ENCODE measurements at regions not wholly inside any gene's neighbourhood (a gene's known extent, or its start where the extent isn't known, plus 50 kb on each side); places are given as distances from the start of the nearest gene placed in this dataset.
A peak's percentile ranks its signal among the peaks of the same experiment; 100 is the strongest.

DNA sequence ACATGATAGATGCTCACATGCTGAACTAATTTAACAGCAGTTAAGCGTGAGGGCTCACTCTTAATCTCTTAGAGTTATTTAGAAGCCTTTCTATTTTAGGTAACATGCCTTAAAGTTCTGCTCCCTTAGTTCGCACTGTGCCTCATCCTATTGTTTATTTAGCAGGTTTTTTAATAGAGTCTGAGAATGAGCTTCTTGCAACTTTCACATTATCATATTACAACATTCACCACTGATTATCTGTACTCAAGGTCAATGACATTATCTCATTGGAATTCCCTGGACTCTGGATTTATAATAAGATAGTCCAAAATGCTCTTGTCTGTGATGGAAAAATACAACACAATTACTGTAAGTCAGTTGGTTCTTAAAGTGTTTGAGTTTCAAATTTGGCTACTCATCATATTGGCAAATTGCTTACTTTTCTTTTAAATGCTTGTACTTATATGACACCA is 183.6 kb upstream of the SLC38A2 start (continued):
- TF ChIP-seq CTCF (IDR thresholded peaks at IDR 0.05) (no peak), TAF1 (IDR thresholded peaks at IDR 0.05; ENCODE audit: borderline replicate concordance, low read depth, low read length) (0 out of 2 replicates have a peak, but pooled peaks have one; percentile 16), CHD2 (IDR thresholded peaks at IDR 0.05; ENCODE audit: low read length, partially characterized antibody) (no peak)
- TF ChIP-seq, protein P1, sequence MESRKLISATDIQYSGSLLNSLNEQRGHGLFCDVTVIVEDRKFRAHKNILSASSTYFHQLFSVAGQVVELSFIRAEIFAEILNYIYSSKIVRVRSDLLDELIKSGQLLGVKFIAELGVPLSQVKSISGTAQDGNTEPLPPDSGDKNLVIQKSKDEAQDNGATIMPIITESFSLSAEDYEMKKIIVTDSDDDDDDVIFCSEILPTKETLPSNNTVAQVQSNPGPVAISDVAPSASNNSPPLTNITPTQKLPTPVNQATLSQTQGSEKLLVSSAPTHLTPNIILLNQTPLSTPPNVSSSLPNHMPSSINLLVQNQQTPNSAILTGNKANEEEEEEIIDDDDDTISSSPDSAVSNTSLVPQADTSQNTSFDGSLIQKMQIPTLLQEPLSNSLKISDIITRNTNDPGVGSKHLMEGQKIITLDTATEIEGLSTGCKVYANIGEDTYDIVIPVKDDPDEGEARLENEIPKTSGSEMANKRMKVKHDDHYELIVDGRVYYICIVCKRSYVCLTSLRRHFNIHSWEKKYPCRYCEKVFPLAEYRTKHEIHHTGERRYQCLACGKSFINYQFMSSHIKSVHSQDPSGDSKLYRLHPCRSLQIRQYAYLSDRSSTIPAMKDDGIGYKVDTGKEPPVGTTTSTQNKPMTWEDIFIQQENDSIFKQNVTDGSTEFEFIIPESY (IDR thresholded peaks at IDR 0.05; ENCODE audit: borderline replicate concordance, low read depth), result peak; percentile 65; the same call in 1 of the 2 replicates

DNA sequence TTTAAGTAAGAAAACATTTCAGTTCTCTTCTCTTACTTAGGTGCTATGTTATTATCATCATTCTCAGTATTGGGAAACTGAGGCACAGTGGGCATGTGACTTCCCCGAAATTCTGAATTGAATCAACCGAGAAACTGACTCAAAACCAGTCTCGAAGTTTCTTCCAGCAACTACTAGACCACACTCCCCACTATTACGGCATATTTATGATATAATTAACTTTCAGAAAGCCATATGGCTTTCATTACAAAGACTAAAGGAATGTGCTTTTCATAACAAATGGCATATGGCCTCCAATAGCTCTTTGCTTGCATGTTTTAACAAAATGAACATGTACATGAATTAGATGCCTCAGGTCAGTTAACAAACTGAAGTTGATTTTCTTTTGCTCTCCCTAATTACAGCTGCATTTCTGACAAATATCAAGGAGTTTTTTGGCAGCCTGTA is 182.9 kb upstream of the SLC38A2 start:
- Histone ChIP-seq H3K4me1 (ENCODE audit: control insufficient read depth in 1 of 2, insufficient read depth in 2 of 2, low read depth in 1 of 2, low read length in 1 of 2) (peaks cover 5 to 55% of the 10 kb centered on the region in 2 experiments), H3K79me2 (ENCODE audit: insufficient read depth) (no peaks in the 10 kb centered on the region), H3K4me3 (ENCODE audit: low read depth in 2 of 2, low read length in 1 of 2) (peak overlapping the region in 1 of 2 experiments; percentile 42; a peak in 2 of 4 replicates), H3K9me3 (no peaks in the 10 kb centered on the region), H3K4me2 (peak overlapping the region; percentile 75), H3K9me2 (no peaks in the 10 kb centered on the region), H3F3A (replicated peaks; ENCODE audit: insufficient read depth) (peaks cover 47% of the 10 kb centered on the region), H3K9ac (peak overlapping the region; percentile 84), H3K27ac (ENCODE audit: low read depth in 2 of 2, low read length in 1 of 2) (peak overlapping the region; percentile 93 to 100; a peak in 3 of 4 replicates), H4K20me1 (ENCODE audit: insufficient read depth) (no peaks in the 10 kb centered on the region), H2AFZ (ENCODE audit: low read depth) (no peak overlapping the region), H3K27me3 (ENCODE audit: insufficient read depth) (no peaks in the 10 kb centered on the region), H3K36me3 (replicated peaks in 1 of 2; ENCODE audit: control insufficient read depth in 1 of 2, insufficient read depth in 2 of 2, low read length in 1 of 2) (no peaks in the 10 kb centered on the region)
- ChIA-PET POLR2A (no interaction called here), CTCF (interaction anchor here (1.2 kb wide), 1 partner anchor 82 kb away, joined by 3 read pairs; no protein-coding TSS in a partner anchor)
- DNase-seq, result peak; percentile 31
- 15% methylated on average over 4 of the region's 4 CpGs for WGBS (ENCODE audit: low lambda C conversion rate)
- no peak for TF ChIP-seq CHD2 (IDR thresholded peaks at IDR 0.05; ENCODE audit: low read length, partially characterized antibody)
- peak; percentile 64; the same call in 1 of the 2 replicates for TF ChIP-seq FOSL2 (IDR thresholded peaks at IDR 0.05; ENCODE audit: borderline replicate concordance, low read depth)
- peak; percentile 57 for TF ChIP-seq JUND (IDR thresholded peaks at IDR 0.05)
- TF ChIP-seq FOXM1 (IDR thresholded peaks at IDR 0.05; ENCODE audit: low read depth), result peak; percentile 43; the same call in 1 of the 2 replicates
- peak; percentile 81 for TF ChIP-seq MAX (IDR thresholded peaks at IDR 0.05; ENCODE audit: low read depth)
- TF ChIP-seq GATA2 (CRISPR knock-in tag; IDR thresholded peaks at IDR 0.05), result no peak
- no peak for TF ChIP-seq FOXJ3 (CRISPR knock-in tag; IDR thresholded peaks at IDR 0.05)
- 0 out of 2 replicates have a peak, but pooled peaks have one; percentile 4 for TF ChIP-seq GABPA (IDR thresholded peaks at IDR 0.05; ENCODE audit: low read depth)
- TF ChIP-seq, protein P1 (IDR thresholded peaks at IDR 0.05; ENCODE audit: borderline replicate concordance, low read depth), result 0 out of 2 replicates have a peak, but pooled peaks have one; percentile 16
- TF ChIP-seq NRF1 (IDR thresholded peaks at IDR 0.05; ENCODE audit: low read depth, low read length), result no peak
- TF ChIP-seq SIN3A (IDR thresholded peaks at IDR 0.05; ENCODE audit: borderline replicate concordance, low read depth, low read length), result 0 out of 2 replicates have a peak, but pooled peaks have one; percentile 65
- peak; percentile 59 to 91 for TF ChIP-seq EP300 (IDR thresholded peaks at IDR 0.05; ENCODE audit: borderline replicate concordance in 1 of 2, low read depth in 1 of 2, low read length in 1 of 2)
- TF ChIP-seq, protein P2, sequence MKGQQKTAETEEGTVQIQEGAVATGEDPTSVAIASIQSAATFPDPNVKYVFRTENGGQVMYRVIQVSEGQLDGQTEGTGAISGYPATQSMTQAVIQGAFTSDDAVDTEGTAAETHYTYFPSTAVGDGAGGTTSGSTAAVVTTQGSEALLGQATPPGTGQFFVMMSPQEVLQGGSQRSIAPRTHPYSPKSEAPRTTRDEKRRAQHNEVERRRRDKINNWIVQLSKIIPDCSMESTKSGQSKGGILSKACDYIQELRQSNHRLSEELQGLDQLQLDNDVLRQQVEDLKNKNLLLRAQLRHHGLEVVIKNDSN (IDR thresholded peaks at IDR 0.05; ENCODE audit: borderline replicate concordance, low read depth), result peak; percentile 67; the same call in 1 of the 2 replicates
- TF ChIP-seq RAD21 (IDR thresholded peaks at IDR 0.05; ENCODE audit: low read length), result no peak
- TF ChIP-seq YY1 (IDR thresholded peaks at IDR 0.05; ENCODE audit: low read depth), result 0 out of 2 replicates have a peak, but pooled peaks have one; percentile 33
- no peak for TF ChIP-seq MXI1 (IDR thresholded peaks at IDR 0.05; ENCODE audit: low read depth, low read length)
- TF ChIP-seq REST (IDR thresholded peaks at IDR 0.05; ENCODE audit: low read depth, low read length), result no peak
